ENCODE measurements at regions not wholly inside any gene's neighbourhood (a gene's known extent, or its start where the extent isn't known, plus 50 kb on each side); places are given as distances from the start of the nearest gene placed in this dataset.

DNA sequence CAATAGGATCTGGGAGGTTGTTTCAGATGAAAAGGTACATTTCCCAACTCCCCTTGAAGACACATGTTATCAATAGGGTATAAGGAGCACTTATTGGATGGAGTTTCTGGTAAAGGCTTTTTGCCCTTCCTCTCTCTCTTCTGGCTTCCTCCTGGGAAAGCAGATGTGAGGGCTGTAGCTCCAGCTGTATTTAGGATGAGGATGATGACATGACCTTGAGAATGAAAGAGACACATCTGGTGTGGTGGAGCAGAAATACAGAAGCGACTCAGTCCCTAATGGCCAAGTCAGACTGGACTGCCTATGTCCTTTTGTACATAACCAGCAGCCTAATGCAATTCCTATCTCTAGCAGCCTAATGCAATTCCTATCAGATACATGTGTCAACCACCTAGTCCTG lies 100.9 kb upstream of the NXPH2 start:
- TF ChIP-seq CTCF (IDR thresholded peaks at IDR 0.05; ENCODE audit: low read length) (no peak), EZH2 (IDR thresholded peaks at IDR 0.05; ENCODE audit: borderline replicate concordance, low read length) (no peak)

All from OCI-LY1 (cell line).